HG02759 (cell line): ENCODE measurements at regions not wholly inside any gene's neighbourhood (a gene's known extent, or its start where the extent isn't known, plus 50 kb on each side); places are given as distances from the start of the nearest gene placed in this dataset.
"Not testable (repeated sequence)": the region's sequence is repeated elsewhere in the genome, so short reads cannot be mapped to it uniquely, and the experiment has no call there.

Experiments used
- ATAC-seq: cut with Tn5 transposase; IDR thresholded peaks from one replicate; pipeline ENCODE4 v1.9.1; 2021; ENCODE audit warnings: mild to moderate bottlenecking, moderate library complexity; ENCODE audit not compliant: unreplicated experiment

DNA sequence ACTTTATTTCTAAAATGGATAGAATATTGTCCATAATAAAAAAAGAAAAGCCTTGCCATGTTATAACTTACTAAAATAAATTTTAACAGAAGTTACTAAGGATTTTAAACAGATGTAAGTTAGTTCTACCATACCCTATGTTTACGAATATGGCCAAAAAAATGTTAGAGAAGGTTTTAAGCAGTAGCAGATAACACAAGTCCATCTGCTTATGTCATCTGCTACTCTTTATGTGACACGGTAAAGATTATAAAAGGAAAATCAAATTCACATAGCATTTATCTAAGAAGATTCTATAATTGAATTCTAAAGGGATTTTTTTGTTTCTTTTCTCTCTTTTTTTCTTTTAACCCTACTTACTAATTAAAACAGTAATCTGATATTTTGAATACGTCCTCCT is 114.2 kb upstream of the MIR17HG start:
- ATAC-seq = no peak

DNA sequence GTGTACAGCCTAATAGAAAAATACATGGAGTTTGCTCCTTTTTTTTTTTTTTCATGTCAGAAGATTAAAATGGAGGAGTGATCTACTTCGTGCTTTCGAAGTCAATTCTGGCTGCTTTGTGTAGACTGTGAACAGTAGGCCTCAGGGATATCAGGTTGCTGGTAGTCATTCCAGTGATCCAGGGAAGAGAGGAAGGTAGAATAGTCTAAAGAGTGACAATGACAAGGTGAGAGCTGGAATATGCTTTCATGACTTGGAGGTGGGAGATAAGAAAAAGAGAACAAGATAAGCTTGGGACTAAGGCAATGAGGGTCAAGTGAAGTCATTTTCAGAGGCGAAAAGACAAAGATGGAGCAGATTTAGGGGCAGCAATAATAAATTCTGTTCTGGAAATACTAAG is 111.3 kb upstream of the MIR17HG start:
- ATAC-seq = no peak

DNA sequence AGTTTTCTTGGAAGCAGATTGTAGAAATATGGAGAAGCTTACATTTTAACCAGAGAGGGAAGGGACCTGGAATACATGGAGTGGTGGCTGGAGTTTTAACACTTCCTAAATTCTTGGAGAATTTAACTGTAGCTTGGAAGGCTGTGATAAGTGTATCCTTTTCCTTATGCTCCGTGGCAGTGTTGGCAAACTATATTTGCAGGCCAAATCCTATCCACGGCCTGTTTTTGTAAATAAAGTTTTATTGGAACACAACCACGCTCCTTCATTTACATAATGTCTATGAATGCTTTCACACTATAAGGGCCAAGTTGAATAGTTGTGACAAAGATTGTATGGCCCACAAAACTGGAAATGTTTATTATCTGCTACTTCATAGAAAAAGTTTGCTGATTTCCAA is 110.6 kb upstream of the MIR17HG start:
- no peak for ATAC-seq

DNA sequence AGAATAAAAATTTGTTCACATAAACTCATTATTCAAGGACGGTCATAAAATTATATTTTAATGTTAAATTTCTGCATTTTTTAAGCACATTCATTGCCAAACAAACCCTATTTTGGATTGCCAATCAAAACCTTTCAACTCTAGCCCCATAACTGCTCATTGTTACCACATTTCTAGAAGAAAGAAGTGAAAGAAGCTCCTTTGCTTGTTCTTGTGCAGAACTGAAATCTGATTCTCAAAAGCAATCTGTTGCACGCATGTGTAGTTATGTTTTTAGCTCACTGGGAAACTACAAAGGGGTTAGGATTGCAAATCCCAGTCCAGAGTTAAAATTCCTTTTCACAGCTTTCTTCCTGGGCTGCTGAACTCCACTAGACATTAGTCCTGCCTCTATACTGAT is 109.5 kb upstream of the MIR17HG start:
- ATAC-seq = no peak

DNA sequence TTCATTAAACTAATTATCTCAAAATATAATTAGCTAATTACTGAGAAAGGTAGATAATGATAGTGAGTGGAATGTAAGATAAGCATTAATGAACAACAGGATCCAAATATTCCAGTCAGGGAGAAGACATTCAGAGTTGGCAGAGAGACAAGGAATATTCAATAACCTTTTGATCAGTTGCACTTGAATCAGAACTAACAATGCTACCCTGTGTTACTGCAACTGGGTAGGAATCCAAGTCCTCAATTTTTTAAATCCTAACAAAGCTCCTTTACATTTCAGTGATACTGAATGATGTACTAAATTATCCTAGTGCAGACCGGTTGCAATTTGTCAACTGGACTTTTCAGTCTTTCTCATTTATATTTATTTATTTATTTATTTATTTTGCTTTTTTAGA is 107.1 kb upstream of the MIR17HG start:
- no peak for ATAC-seq

DNA sequence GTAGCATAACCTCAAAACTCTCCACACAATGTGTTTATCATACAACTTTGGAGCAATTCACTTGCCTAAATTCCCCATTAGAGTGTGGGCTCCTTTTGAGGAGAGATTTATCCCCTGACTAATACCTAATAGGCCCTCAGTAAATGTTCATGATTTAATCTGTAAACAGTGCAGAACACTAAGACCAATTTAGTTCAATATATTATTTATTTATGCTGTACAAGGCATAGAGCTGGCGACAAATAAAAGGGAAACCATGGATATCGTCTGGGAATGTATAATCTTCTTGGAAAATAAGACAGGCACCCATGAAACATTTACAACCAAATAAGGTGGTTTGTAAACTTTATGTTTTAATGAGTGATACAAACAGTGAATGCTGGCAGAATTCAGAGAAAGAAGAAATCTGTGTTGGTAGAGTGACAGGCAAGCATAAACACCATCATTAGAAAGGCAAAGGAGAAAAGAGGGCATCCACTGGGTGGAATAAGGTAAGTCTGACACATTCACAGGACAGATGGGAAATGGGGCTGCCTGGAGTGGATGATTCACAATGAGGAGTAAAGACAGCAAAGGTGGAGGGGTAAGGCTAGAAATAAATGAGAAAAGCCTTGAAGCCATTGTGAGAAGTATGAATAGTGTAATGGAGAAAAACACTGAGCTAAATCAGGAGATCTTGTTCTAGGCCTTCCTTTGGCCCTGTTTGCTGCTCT is 106.1 kb upstream of the MIR17HG start:
- ATAC-seq = no peak

DNA sequence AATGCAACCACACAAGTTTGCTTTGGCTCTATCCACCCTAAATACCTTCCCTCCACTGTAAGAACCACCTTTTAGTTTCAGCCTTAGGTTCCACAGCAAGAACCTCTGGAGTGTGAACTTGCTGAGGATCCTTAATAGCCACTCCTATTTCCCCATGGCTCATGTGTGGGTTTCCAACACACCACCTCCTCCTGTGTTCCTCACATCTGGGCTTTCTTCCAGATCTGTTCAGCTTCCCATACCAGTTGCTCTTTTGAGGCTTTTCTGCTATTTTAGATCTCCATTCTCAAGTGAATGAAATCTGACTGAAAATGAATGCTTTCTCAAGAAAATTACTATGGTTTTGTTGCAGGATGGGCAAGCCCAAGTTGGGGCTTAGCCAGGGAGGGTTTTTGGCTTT is 104.8 kb upstream of the MIR17HG start:
- ATAC-seq = no peak

DNA sequence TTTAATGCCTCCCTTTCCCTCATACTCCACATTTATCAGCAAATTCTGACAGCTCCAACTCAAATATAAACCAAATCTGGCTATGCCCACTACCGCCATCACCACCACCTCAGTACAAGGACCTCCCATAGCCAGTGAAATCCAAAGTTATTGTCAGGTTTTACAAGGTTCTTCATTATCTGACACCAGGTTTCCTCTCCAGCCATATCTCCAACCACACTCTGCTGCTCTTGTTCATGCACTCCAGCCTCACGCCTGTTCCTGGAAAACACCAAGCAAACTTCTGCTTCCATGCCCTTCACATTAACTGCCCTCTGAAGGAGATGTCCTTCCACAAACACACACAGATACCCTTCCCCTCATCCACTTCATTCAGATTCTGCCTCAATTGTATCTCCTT is 102.2 kb upstream of the MIR17HG start:
- ATAC-seq = no peak

DNA sequence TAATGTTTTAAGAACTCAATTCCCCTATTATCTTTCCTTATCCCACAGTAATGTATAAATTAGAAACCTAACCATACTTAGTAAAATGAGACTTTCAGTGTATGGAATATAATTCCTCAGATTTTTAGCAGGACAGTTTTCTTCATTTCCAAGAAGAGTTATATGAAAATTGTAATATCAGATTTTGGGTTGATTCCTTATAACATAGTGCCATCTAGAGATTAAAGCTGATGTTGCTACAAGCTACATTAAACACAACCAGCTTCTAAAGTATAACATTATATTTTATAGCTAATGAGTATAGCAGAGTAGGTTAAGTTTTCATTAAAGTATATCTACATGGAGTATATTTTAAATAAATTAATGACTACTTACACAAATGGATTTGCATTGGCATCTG is 99.7 kb upstream of the MIR17HG start:
- no peak for ATAC-seq

DNA sequence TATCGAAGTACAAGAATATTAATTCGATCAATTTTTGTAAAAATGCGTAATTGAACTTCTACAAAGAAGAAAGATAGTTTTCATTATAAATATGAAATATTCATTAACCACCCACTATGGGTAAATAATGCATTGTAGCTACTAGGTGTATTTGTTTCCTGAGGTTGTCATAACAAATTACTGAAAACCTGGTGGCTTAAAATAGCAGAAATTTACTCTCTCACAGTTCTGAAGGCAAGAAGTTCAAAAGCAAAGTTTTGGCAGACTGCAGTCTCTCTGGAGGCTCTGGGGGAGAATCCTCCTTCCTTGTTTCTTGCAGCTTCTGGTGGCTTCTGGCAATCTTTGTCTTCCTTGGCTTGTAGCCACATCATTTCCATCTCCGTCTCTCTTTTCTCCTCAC is 99.2 kb upstream of the MIR17HG start:
- ATAC-seq = no peak

DNA sequence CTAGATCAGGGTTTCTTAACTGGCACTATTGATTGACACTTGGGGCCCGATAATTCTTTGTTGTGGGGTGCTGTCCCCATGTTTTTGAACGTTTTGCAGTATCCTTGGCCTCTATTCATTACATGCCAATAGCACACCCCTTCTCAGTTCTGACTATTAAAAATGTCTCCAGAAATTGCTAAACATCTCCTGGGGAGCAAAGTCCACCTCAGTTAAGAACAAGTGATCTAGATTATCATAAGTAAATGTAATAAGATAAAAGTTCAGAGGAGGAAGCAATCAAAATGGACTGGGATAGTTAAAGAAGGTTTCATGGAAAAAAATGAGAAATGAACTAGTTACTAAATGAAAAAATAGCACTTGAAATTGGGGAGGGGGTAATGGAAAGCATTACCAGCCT is 98.1 kb upstream of the MIR17HG start:
- ATAC-seq = no peak

DNA sequence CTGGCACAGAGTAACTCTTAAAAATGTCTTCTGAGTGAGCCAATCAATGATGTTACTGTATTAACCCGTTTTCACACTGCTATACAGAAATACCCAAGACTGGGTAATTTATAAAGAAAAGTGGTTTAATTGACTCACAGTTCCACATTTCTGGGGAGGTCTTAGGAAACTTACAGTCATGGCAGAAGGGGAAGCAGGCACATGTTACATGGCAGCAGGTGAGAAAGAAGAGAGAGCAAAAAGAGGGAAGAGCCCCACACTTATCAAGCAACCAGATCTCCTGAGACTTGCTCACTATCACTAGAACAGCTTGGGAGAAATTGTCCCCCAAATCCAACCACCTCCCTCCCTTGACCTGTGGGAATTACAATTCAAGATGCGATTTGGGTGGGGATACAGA is 97.6 kb upstream of the MIR17HG start:
- no peak for ATAC-seq

DNA sequence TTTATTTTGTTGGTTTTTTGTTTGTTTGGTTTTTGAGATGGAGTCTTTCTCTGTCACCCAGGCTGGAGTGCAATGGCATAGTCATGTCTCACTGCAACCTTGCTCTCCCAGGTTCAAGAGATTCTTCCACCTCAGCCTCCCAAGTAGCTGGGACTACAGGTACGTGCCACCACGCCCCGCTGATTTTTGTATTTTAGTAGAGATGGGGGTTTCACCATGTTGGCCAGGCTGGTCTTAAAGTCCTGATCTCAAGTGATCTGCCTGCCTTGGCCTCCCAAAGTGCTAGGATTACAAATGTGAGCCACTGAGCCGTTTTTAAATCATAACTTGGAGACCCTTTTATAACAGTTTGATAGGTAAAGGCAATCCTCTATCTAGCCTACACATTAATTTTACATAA is 95.9 kb upstream of the MIR17HG start:
- not testable (repeated sequence) for ATAC-seq

DNA sequence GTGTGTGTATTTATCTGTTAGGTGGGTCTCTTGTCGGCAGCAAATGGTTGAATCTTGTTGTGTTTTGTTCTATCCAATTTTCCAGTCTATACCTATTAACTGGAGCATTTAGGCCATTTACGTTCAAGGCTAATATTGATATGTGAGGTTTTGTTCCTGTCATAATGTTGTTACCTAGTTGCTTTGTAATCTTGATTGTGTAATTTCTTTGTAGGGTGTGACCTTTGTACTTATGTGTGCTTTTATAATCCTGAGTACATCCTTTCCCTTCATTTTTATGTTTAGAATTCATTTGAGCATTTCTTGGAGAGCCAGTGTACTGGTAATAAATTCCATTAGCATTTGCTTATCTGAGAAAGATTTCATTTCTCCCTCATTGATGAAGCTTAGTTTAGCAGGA is 83.0 kb upstream of the MIR17HG start:
- no peak for ATAC-seq

DNA sequence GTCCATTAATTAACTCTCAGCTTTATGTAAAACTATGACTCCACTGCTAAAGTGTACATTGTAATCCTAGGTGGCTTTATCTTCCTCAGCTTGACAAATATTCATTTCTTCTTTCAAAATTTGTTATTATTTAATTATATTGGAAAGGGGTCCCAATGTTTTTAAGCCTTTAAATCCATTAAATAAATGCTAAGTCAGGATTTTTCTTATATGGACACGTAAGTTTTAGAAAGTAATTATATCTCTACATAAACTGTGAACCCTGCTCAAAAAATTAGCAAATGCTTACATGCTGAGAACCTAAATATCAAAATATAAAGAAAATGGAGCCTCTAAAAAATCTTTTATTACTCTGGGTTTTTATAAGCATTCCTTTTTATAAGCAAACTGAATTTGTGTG is 78.2 kb upstream of the MIR17HG start:
- no peak for ATAC-seq

DNA sequence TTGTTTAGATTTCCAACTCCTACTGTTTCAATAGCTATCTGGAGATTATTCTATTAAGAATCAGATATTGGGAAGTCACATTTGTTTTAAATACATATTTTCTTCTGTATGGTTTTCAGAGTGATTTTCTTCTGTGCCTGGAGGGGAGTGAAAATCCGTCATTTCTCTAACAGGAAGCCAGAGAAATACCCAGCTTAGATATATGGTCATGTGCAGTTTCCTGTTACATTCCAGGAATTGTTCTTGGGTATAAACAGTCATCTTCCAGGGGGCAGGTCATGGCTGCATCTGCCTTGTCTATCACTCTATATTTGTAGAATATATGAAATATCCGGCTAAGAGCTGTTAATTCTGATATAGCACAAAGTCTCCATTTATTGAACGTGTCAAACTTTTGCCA is 77.5 kb upstream of the MIR17HG start:
- no peak for ATAC-seq

DNA sequence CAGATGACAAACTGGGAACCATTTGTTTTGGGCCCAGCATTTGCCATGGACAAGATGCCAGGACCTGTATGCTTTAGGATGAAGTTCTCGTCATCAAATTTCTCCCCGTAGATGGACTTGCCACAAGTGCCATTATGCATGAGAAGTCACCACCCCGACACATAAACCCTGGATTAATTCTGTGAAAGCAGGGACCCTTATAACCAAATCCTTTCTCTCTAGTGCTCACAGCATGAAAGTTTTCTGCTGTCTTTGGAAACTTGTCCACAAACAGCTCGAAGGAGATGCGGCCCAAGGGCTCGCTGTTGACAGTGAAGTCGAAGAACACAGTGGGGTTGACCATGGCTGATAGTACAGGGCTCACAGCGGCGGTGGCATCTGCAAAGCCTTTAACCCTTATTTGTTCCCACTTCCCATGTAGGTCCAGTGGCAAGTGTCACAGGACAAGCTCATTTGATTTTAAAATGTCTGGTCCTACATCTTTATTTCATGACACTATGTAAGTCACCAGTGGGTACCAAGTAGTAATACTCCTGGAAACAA is 75.2 kb upstream of the MIR17HG start:
- no peak for ATAC-seq

DNA sequence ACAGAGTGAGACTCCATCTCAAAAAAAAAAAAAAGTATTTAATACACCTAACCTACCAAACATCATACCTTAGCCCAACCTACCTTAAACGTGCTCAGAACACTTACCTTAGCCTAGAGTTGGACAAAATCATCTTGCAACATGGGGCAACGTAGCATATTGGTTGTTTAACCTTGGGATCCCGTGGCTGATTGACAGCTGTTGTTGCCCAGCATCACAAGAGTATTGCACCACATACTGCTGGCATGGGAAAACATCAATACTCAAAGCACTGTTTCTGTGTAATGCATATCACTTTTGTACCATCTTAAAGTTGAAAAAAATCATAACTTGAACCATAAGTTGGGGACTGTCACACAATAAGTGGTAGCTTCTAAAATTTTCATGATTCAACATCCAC is 73.8 kb upstream of the MIR17HG start:
- ATAC-seq = no peak

DNA sequence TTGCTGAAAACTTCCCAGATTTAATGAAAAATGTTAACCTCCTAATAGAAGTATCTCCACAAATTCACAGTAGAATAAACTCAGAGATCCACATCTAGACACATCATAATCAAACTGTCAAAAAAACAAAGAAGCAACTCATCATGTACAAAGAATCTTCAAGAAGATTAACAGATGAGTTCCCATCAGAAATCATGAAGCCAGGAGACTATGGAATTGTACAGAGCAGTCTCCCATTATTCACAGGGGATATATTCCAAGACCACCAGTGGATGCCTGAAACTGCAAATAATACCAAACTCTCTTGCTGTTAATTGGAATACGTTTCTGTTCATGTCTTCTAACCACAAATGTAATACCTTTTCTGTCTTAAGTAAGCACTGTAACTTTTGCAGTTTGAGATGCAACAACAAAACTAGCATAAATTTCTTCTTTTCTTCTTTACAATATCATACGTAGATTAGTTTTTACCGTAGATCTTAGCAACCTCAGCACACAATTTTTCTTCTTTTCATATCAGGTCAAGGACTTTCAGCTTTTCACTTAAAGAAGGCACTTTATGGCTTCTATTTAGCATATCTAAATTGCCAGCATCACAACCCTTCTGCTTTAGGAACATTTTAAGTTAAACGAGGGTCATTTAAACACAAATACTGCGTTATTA is 70.3 kb upstream of the MIR17HG start:
- no peak for ATAC-seq

DNA sequence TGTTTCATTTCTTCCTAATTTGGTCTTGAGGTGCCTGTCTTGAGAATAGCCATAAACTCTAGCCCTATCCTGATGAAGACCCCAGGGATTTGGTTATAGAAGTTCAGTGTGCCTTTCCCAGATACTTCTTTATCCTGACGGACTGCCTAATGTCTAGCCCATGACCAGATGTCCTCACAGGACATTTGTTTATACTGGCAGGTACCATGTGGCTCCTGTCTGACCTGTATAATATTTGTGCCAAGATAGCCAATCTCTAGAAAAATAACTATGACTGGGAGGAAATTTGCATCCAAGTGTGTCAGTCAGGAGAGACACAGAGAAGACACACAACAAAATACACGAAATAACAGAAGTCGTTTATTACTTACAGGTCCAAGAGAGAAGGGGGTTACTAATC is 69.2 kb upstream of the MIR17HG start:
- no peak for ATAC-seq

DNA sequence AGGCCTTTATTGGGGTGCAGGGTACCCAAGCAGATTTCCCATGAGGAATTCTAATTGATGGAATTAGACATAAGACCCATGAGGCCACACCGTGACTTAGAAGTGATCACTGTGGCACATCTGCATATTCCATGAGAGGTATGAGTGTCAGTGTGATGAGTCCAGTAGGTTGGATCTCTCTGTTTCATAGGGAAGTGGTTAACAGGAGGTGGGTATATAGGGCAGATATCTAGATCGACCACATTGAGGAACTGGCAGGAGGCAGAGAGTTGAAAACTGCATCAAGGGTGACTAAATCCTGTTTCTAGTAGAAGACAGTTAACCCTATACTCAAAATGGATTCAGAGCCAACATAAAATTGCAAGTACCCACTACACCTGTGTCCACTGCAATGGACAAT is 68.6 kb upstream of the MIR17HG start:
- ATAC-seq = no peak

DNA sequence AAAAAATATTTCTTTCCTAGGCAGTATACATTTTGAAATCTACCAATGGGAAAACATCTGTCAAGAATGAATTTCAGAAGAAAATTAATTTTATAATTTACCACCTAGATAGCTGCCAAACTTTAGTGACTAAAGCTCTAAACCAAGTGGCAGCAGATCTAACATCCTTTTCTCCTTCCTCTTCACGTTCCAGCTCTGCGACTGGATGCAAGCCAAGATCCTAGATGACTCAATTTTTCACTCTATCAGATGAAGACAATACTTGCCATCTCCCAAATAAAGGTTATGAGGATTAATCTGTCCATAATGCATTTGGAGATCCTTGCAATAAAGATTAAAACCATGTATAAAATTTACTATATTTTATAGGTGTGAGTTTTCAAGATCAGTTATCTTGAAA is 66.7 kb upstream of the MIR17HG start:
- ATAC-seq = no peak

DNA sequence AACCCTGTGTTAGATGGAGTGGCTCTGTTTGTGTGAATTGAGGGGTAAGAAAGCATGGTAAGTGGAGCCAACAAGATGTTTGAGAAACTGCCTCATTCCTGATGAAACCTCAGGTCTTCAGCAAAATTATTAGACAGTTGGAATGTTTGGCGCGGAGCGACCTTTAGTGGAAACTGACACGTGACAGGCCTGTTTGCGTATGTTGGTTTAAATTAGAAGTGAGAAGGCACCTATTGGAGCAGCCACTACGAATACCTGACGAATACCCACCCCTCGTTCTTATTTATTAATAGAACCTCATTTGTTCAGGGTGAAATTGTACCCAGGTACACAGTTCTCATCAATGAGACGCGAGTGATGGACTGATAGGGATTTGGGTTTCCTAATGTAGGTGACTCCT is 63.2 kb upstream of the MIR17HG start:
- ATAC-seq = no peak
